GM12875 (cell line): ENCODE measurements at regions not wholly inside any gene's neighbourhood (a gene's known extent, or its start where the extent isn't known, plus 50 kb on each side); places are given as distances from the start of the nearest gene placed in this dataset.

Experiments used
- H3K4me3 ChIP-seq: one replicate; pipeline ENCODE4 v1.5.1; 2011; ENCODE audit warnings: low read depth, low read length, control low read depth
- CTCF ChIP-seq: IDR thresholded peaks from 2 replicates; pipeline ENCODE4 v1.5.1; 2011; ENCODE audit warnings: low read depth, mild to moderate bottlenecking, control low read depth, inconsistent platforms, low read length, moderate library complexity, borderline replicate concordance; ENCODE audit not compliant: insufficient read depth

- H3K4me3 ChIP-seq: no peak overlapping the region
- TF ChIP-seq CTCF: no peak
Measured at GRCh38 chr3:178059836-178060235, 476.4 kb upstream of the KCNMB2 start.

GRCh38 chr3:178060407-178060806, 475.8 kb upstream of the KCNMB2 start:
- TF ChIP-seq CTCF: no peak
- no peak overlapping the region for H3K4me3 ChIP-seq

- H3K4me3 ChIP-seq: no peak overlapping the region
- TF ChIP-seq CTCF: no peak
Measured at GRCh38 chr3:178062126-178062525, 474.1 kb upstream of the KCNMB2 start.

GRCh38 chr3:178063461-178063860, 472.8 kb upstream of the KCNMB2 start:
- no peak for TF ChIP-seq CTCF
- H3K4me3 ChIP-seq: no peak overlapping the region

GRCh38 chr3:178067721-178068120, 468.5 kb upstream of the KCNMB2 start:
- TF ChIP-seq CTCF: no peak
- no peak overlapping the region for H3K4me3 ChIP-seq

- no peak for TF ChIP-seq CTCF
- H3K4me3 ChIP-seq: no peak overlapping the region
Measured at GRCh38 chr3:178072391-178073305, 463.6 kb upstream of the KCNMB2 start.

GRCh38 chr3:178073366-178073765, 462.9 kb upstream of the KCNMB2 start:
- no peak for TF ChIP-seq CTCF
- no peak overlapping the region for H3K4me3 ChIP-seq
